Nephron (organoid): ENCODE measurements at regions not wholly inside any gene's neighbourhood (a gene's known extent, or its start where the extent isn't known, plus 50 kb on each side); places are given as distances from the start of the nearest gene placed in this dataset.
"Not testable (repeated sequence)": the region's sequence is repeated elsewhere in the genome, so short reads cannot be mapped to it uniquely, and the experiment has no call there.

Source experiments
- H3K27ac Mint-ChIP-seq, 3 experiments: 2 replicates each; pipeline ENCODE4 v1.8.0; 2020; ENCODE audit warnings: mixed read lengths in 3 of 3, mild to moderate bottlenecking in 2 of 3, moderate library complexity in 1 of 3
- H3K27me3 Mint-ChIP-seq: 2 replicates; pipeline ENCODE4 v1.8.0; 2021; ENCODE audit warnings: low read depth, mild to moderate bottlenecking, moderate library complexity, mixed read lengths
- H3K36me3 Mint-ChIP-seq: 2 replicates; pipeline ENCODE4 v1.8.0; 2020; ENCODE audit warnings: low read depth, mixed read lengths
- H3K4me1 Mint-ChIP-seq: 2 replicates; pipeline ENCODE4 v1.8.0; 2020; ENCODE audit warnings: mixed read lengths
- H3K4me3 Mint-ChIP-seq, 3 experiments: 2 replicates each; pipeline ENCODE4 v1.8.0; 2020; ENCODE audit warnings: mild to moderate bottlenecking in 3 of 3, mixed read lengths in 3 of 3, moderate library complexity in 2 of 3
- H3K9me3 Mint-ChIP-seq: 2 replicates; pipeline ENCODE4 v1.8.0; 2020; ENCODE audit warnings: mixed read lengths
- CTCF ChIP-seq, 3 experiments: fragments of 200-600 bp; sonication (generic); IDR thresholded peaks; one replicate each; pipeline ENCODE4 v1.5.0; 2021; ENCODE audit warnings: antibody characterized with exemption in 3 of 3; ENCODE audit not compliant: unreplicated experiment in 3 of 3

- no peak for TF ChIP-seq CTCF (IDR thresholded peaks at IDR 0.05; ENCODE audit: unreplicated experiment in 3 of 3)
- H3K27ac Mint-ChIP-seq: no peak overlapping the region
- H3K4me1 Mint-ChIP-seq: no peaks in the 10 kb centered on the region
- no peaks in the 10 kb centered on the region for H3K27me3 Mint-ChIP-seq
- no peaks in the 10 kb centered on the region for H3K36me3 Mint-ChIP-seq
- no peak overlapping the region for H3K4me3 Mint-ChIP-seq
- H3K9me3 Mint-ChIP-seq: no peaks in the 10 kb centered on the region
Observed at GRCh38 chrX:94908648-94909047, 1234.6 kb downstream of the FAM133A start.

GRCh38 chrX:94914235-94914634, 1240.2 kb downstream of the FAM133A start:
- Mint-ChIP-seq H3K4me1 (no peaks in the 10 kb centered on the region), H3K36me3 (no peaks in the 10 kb centered on the region), H3K27me3 (no peaks in the 10 kb centered on the region), H3K27ac (no peak overlapping the region), H3K4me3 (no peak overlapping the region), H3K9me3 (no peaks in the 10 kb centered on the region)
- no peak for TF ChIP-seq CTCF (IDR thresholded peaks at IDR 0.05; ENCODE audit: unreplicated experiment in 3 of 3)

- no peaks in the 10 kb centered on the region for H3K4me1 Mint-ChIP-seq
- no peak overlapping the region for H3K27ac Mint-ChIP-seq
- TF ChIP-seq CTCF (IDR thresholded peaks at IDR 0.05; ENCODE audit: unreplicated experiment in 3 of 3): no peak
- H3K27me3 Mint-ChIP-seq: no peaks in the 10 kb centered on the region
- H3K9me3 Mint-ChIP-seq: peaks cover 5% of the 10 kb centered on the region
- no peak overlapping the region for H3K4me3 Mint-ChIP-seq
- no peaks in the 10 kb centered on the region for H3K36me3 Mint-ChIP-seq
Observed at GRCh38 chrX:94932278-94932965, 1258.4 kb downstream of the FAM133A start.

- Mint-ChIP-seq H3K9me3 (peaks cover 5% of the 10 kb centered on the region), H3K27ac (no peak overlapping the region), H3K4me1 (no peaks in the 10 kb centered on the region), H3K27me3 (no peaks in the 10 kb centered on the region), H3K4me3 (no peak overlapping the region), H3K36me3 (no peaks in the 10 kb centered on the region)
- TF ChIP-seq CTCF (IDR thresholded peaks at IDR 0.05; ENCODE audit: unreplicated experiment in 3 of 3): no peak
Observed at GRCh38 chrX:94936722-94937121, 1262.7 kb downstream of the FAM133A start.

GRCh38 chrX:94937491-94937890, 1263.5 kb downstream of the FAM133A start:
- Mint-ChIP-seq H3K36me3 (no peaks in the 10 kb centered on the region), H3K27ac (no peak overlapping the region), H3K9me3 (peaks cover 5% of the 10 kb centered on the region), H3K4me3 (no peak overlapping the region), H3K4me1 (no peaks in the 10 kb centered on the region), H3K27me3 (no peaks in the 10 kb centered on the region)
- no peak for TF ChIP-seq CTCF (IDR thresholded peaks at IDR 0.05; ENCODE audit: unreplicated experiment in 3 of 3)

GRCh38 chrX:94942603-94943002, 1268.6 kb downstream of the FAM133A start:
- no peak overlapping the region for H3K27ac Mint-ChIP-seq
- no peak overlapping the region for H3K4me3 Mint-ChIP-seq
- H3K36me3 Mint-ChIP-seq: no peaks in the 10 kb centered on the region
- H3K4me1 Mint-ChIP-seq: no peaks in the 10 kb centered on the region
- no peaks in the 10 kb centered on the region for H3K9me3 Mint-ChIP-seq
- TF ChIP-seq CTCF (IDR thresholded peaks at IDR 0.05; ENCODE audit: unreplicated experiment in 3 of 3): no peak
- H3K27me3 Mint-ChIP-seq: no peaks in the 10 kb centered on the region

- H3K27ac Mint-ChIP-seq, H3K4me1 Mint-ChIP-seq, H3K9me3 Mint-ChIP-seq, H3K36me3 Mint-ChIP-seq, H3K4me3 Mint-ChIP-seq, H3K27me3 Mint-ChIP-seq: not testable (repeated sequence)
Observed at GRCh38 chrX:94946137-94946536, 1272.1 kb downstream of the FAM133A start.
